SK-N-SH (cell line): ENCODE measurements at regions not wholly inside any gene's neighbourhood (a gene's known extent, or its start where the extent isn't known, plus 50 kb on each side); places are given as distances from the start of the nearest gene placed in this dataset.

Source experiments
- CTCF ChIA-PET: fragments of 300-600, 350-600 bp; formaldehyde crosslinking; extraction: SDS; loops from one replicate; lab custom pipeline; 2021; lab: Yijun Ruan, JAX
- POLR2A ChIA-PET: fragments of 350-600 bp; sonication (Branson Sonifier 250); formaldehyde crosslinking; extraction: SDS; loops from one replicate; lab custom pipeline; 2020; ENCODE audit warnings: antibody characterized with exemption, inconsistent platforms; lab: Yijun Ruan, JAX
- DNase-seq: peaks from one replicate; pipeline ENCODE4 v3.0.0; 2012
- H2AFZ ChIP-seq: fragments of 200-600 bp; sonication (generic); 2 replicates; pipeline ENCODE4 v1.8.1; 2016; ENCODE audit warnings: antibody characterized with exemption, mild to moderate bottlenecking, low read depth
- H3F3A ChIP-seq: fragments of 200-600 bp; sonication (generic); replicated peaks from 2 replicates; pipeline ENCODE3; 2016; ENCODE audit warnings: antibody characterized with exemption, mild to moderate bottlenecking; ENCODE audit not compliant: insufficient read depth
- H3K27ac ChIP-seq, 2 experiments: fragments of 200-500 bp in 1 of 2; fragments of 200-600 bp in 1 of 2; sonication (Bioruptor generic) in 1 of 2; sonication (generic), shearing (Covaris generic) in 1 of 2; 2 replicates each; pipeline versions ENCODE4 v1.5.1 to v1.6.1; 2014 to 2016; ENCODE audit warnings: low read depth in 2 of 2, inconsistent platforms in 1 of 2, low read length in 1 of 2, mild to moderate bottlenecking in 1 of 2, mixed read lengths in 1 of 2
- H3K27me3 ChIP-seq: fragments of 200-600 bp; sonication (generic), shearing (Covaris generic); 2 replicates; pipeline ENCODE4 v1.6.1; 2016; ENCODE audit warnings: mixed run types; ENCODE audit not compliant: insufficient read depth
- H3K36me3 ChIP-seq, 2 experiments: fragments of 200-500 bp in 1 of 2; fragments of 200-600 bp in 1 of 2; sonication (Bioruptor generic) in 1 of 2; sonication (generic) in 1 of 2; replicated peaks in 1 of 2; 2 replicates each; pipeline versions ENCODE3 to v1.5.1; 2014 to 2016; ENCODE audit warnings: low read length in 1 of 2, mild to moderate bottlenecking in 1 of 2; ENCODE audit not compliant: insufficient read depth in 2 of 2, control insufficient read depth in 1 of 2
- H3K4me1 ChIP-seq, 2 experiments: fragments of 200-500 bp in 1 of 2; fragments of 200-600 bp in 1 of 2; sonication (Bioruptor generic) in 1 of 2; sonication (generic), shearing (Covaris generic) in 1 of 2; 2 replicates each; pipeline versions ENCODE4 v1.5.1 to v1.6.1; 2014 to 2016; ENCODE audit warnings: low read depth in 1 of 2, low read length in 1 of 2, mixed run types in 1 of 2; ENCODE audit not compliant: insufficient read depth in 2 of 2, control insufficient read depth in 1 of 2
- H3K4me2 ChIP-seq: fragments of 200-600 bp; sonication (generic), shearing (Covaris generic); 2 replicates; pipeline ENCODE4 v1.6.1; 2017; ENCODE audit warnings: mixed run types
- H3K4me3 ChIP-seq, 2 experiments: fragments of 200-500 bp in 1 of 2; fragments of 200-600 bp in 1 of 2; sonication (Bioruptor generic) in 1 of 2; sonication (generic), shearing (Covaris generic) in 1 of 2; 2 replicates each; pipeline versions ENCODE4 v1.5.1 to v1.8.1; 2014 to 2016; ENCODE audit warnings: low read depth in 2 of 2, inconsistent platforms in 1 of 2, low read length in 1 of 2, mild to moderate bottlenecking in 1 of 2, mixed read lengths in 1 of 2, moderate library complexity in 1 of 2
- H3K79me2 ChIP-seq: fragments of 200-600 bp; sonication (generic); 2 replicates; pipeline ENCODE4 v1.8.1; 2017; ENCODE audit warnings: mild to moderate bottlenecking; ENCODE audit not compliant: insufficient read depth
- H3K9ac ChIP-seq: fragments of 200-600 bp; sonication (generic); 2 replicates; pipeline ENCODE4 v1.6.1; 2017; ENCODE audit warnings: mixed run types
- H3K9me2 ChIP-seq: fragments of 200-600 bp; sonication (generic); 2 replicates; pipeline ENCODE4 v1.6.1; 2017; ENCODE audit warnings: mixed run types
- H3K9me3 ChIP-seq: fragments of 200-600 bp; sonication (generic); 2 replicates; pipeline ENCODE4 v1.6.1; 2017; ENCODE audit warnings: mixed run types, mild to moderate bottlenecking, moderate library complexity
- H4K20me1 ChIP-seq: fragments of 200-600 bp; sonication (generic); 2 replicates; pipeline ENCODE4 v1.6.1; 2017; ENCODE audit warnings: mild to moderate bottlenecking, mixed run types; ENCODE audit not compliant: insufficient read depth
- FOSL2 ChIP-seq: IDR thresholded peaks from 2 replicates; pipeline ENCODE4 v1.4.0; 2012; ENCODE audit warnings: low read depth, mild to moderate bottlenecking, moderate library complexity, borderline replicate concordance
- GATA2 ChIP-seq: sonication (generic); formaldehyde crosslinking; IDR thresholded peaks from 2 replicates; pipeline ENCODE4 v1.5.0; 2020; ENCODE audit warnings: mild to moderate bottlenecking, missing genetic modification reagents
- MEF2A ChIP-seq: IDR thresholded peaks from 2 replicates; pipeline ENCODE4 v1.4.0; 2012; ENCODE audit warnings: low read depth, borderline replicate concordance
- MXI1 ChIP-seq: IDR thresholded peaks from 2 replicates; pipeline ENCODE4 v1.6.1; 2012; ENCODE audit warnings: mild to moderate bottlenecking, low read depth, low read length, improper control_type of control experiment
- NFIC ChIP-seq: IDR thresholded peaks from 2 replicates; pipeline ENCODE4 v1.4.0; 2012; ENCODE audit warnings: borderline replicate concordance
- RAD21 ChIP-seq: IDR thresholded peaks from 2 replicates; pipeline ENCODE4 v1.6.1; 2012; ENCODE audit warnings: mild to moderate bottlenecking, low read length
- RXRA ChIP-seq: IDR thresholded peaks from 2 replicates; pipeline ENCODE4 v1.4.0; 2012; ENCODE audit warnings: low read depth, mild to moderate bottlenecking, borderline replicate concordance
- SIN3A ChIP-seq: IDR thresholded peaks from 2 replicates; pipeline ENCODE4 v1.6.1; 2012; ENCODE audit warnings: low read depth, mild to moderate bottlenecking, low read length, moderate library complexity, borderline replicate concordance
- TCF12 ChIP-seq: IDR thresholded peaks from 2 replicates; pipeline ENCODE4 v1.4.0; 2012
- TEAD4 ChIP-seq: IDR thresholded peaks from 2 replicates; pipeline ENCODE4 v1.4.0; 2012; ENCODE audit warnings: mild to moderate bottlenecking, borderline replicate concordance; ENCODE audit not compliant: insufficient read depth
- YY1 ChIP-seq: IDR thresholded peaks from 2 replicates; pipeline ENCODE4 v1.4.0; 2012; ENCODE audit warnings: low read depth, mild to moderate bottlenecking
- WGBS: methylation state at CpG from one replicate; pipeline ENCODE4 v1.1.6; 2017; ENCODE audit warnings: low lambda C conversion rate; 5-methylcytosine and 5-hydroxymethylcytosine counted together
- TF ChIP-seq, protein P1 (sequence below): IDR thresholded peaks from 2 replicates; pipeline ENCODE4 v1.4.0; 2012; ENCODE audit warnings: low read depth
- TF ChIP-seq, protein P2 (sequence below): IDR thresholded peaks from 2 replicates; pipeline ENCODE4 v1.4.0; 2012; ENCODE audit warnings: low read depth, borderline replicate concordance
- TF ChIP-seq, protein P3 (sequence below): IDR thresholded peaks from 2 replicates; pipeline ENCODE4 v1.6.1; 2012; ENCODE audit warnings: mild to moderate bottlenecking, low read depth, low read length, moderate library complexity
- TF ChIP-seq, protein P4 (sequence below): IDR thresholded peaks from 2 replicates; pipeline ENCODE4; 2012

DNA sequence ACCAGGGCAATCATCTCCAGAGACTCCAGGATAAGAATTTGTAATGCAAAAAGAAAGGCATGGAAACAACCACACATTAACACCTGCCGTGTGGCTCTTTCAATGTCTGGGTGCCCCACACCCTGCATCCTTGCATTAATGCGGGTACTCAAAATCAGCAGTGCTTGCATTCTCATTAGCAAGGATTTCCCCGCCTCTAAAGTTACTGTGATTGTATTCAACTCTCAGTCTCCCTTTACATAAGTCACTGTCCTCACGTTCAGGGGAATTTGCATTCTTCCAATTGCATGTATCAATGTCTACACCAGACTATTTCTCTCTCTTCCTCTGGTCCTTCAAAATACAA lies 324.3 kb downstream of the FOXL1 start:
- no peaks in the 10 kb centered on the region for H3K79me2 ChIP-seq
- H4K20me1 ChIP-seq, result no peaks in the 10 kb centered on the region
- no peaks in the 10 kb centered on the region for H3F3A ChIP-seq
- H3K27me3 ChIP-seq, result peaks cover 4% of the 10 kb centered on the region; the same call in 1 of the 2 replicates
- H3K27ac ChIP-seq, result no peak overlapping the region
- no peak overlapping the region for H2AFZ ChIP-seq
- DNase-seq, result no peak
- H3K9me3 ChIP-seq, result no peaks in the 10 kb centered on the region
- TF ChIP-seq, protein P1, sequence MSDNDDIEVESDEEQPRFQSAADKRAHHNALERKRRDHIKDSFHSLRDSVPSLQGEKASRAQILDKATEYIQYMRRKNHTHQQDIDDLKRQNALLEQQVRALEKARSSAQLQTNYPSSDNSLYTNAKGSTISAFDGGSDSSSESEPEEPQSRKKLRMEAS, result no peak
- TF ChIP-seq, protein P2, sequence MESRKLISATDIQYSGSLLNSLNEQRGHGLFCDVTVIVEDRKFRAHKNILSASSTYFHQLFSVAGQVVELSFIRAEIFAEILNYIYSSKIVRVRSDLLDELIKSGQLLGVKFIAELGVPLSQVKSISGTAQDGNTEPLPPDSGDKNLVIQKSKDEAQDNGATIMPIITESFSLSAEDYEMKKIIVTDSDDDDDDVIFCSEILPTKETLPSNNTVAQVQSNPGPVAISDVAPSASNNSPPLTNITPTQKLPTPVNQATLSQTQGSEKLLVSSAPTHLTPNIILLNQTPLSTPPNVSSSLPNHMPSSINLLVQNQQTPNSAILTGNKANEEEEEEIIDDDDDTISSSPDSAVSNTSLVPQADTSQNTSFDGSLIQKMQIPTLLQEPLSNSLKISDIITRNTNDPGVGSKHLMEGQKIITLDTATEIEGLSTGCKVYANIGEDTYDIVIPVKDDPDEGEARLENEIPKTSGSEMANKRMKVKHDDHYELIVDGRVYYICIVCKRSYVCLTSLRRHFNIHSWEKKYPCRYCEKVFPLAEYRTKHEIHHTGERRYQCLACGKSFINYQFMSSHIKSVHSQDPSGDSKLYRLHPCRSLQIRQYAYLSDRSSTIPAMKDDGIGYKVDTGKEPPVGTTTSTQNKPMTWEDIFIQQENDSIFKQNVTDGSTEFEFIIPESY, result no peak
- TF ChIP-seq GATA2 (no peak), YY1 (no peak), RAD21 (no peak), TEAD4 (no peak), MEF2A (no peak), SIN3A (no peak), NFIC (no peak), FOSL2 (no peak), TCF12 (no peak), MXI1 (no peak), RXRA (no peak)
- TF ChIP-seq, protein P3, sequence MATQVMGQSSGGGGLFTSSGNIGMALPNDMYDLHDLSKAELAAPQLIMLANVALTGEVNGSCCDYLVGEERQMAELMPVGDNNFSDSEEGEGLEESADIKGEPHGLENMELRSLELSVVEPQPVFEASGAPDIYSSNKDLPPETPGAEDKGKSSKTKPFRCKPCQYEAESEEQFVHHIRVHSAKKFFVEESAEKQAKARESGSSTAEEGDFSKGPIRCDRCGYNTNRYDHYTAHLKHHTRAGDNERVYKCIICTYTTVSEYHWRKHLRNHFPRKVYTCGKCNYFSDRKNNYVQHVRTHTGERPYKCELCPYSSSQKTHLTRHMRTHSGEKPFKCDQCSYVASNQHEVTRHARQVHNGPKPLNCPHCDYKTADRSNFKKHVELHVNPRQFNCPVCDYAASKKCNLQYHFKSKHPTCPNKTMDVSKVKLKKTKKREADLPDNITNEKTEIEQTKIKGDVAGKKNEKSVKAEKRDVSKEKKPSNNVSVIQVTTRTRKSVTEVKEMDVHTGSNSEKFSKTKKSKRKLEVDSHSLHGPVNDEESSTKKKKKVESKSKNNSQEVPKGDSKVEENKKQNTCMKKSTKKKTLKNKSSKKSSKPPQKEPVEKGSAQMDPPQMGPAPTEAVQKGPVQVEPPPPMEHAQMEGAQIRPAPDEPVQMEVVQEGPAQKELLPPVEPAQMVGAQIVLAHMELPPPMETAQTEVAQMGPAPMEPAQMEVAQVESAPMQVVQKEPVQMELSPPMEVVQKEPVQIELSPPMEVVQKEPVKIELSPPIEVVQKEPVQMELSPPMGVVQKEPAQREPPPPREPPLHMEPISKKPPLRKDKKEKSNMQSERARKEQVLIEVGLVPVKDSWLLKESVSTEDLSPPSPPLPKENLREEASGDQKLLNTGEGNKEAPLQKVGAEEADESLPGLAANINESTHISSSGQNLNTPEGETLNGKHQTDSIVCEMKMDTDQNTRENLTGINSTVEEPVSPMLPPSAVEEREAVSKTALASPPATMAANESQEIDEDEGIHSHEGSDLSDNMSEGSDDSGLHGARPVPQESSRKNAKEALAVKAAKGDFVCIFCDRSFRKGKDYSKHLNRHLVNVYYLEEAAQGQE, result no peak
- TF ChIP-seq, protein P4, sequence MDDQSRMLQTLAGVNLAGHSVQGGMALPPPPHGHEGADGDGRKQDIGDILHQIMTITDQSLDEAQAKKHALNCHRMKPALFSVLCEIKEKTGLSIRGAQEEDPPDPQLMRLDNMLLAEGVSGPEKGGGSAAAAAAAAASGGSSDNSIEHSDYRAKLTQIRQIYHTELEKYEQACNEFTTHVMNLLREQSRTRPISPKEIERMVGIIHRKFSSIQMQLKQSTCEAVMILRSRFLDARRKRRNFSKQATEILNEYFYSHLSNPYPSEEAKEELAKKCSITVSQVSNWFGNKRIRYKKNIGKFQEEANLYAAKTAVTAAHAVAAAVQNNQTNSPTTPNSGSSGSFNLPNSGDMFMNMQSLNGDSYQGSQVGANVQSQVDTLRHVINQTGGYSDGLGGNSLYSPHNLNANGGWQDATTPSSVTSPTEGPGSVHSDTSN, result no peak
- TF ChIP-seq, all 33 proteins: peak for 0
- Histone ChIP-seq H3K36me3 (no peaks in the 10 kb centered on the region), H3K4me2 (no peak overlapping the region), H3K9ac (no peak overlapping the region), H3K4me1 (peaks cover 0 to 10% of the 10 kb centered on the region in 2 experiments; a peak in 1 of 4 replicates), H3K4me3 (no peak overlapping the region), H3K9me2 (no peaks in the 10 kb centered on the region)
- POLR2A ChIA-PET, result no interaction called here
- CTCF ChIA-PET, result no interaction called here
- WGBS, result 21% methylated on average over 4 of the region's 4 CpGs
